H1 (cell line): ENCODE measurements at regions not wholly inside any gene's neighbourhood (a gene's known extent, or its start where the extent isn't known, plus 50 kb on each side); places are given as distances from the start of the nearest gene placed in this dataset.

Experiments
- HDAC2 ChIP-seq, 2 experiments: fragments of 300-600 bp in 1 of 2; sonication (generic) in 1 of 2; IDR thresholded peaks; 2 replicates each; pipeline ENCODE4 v1.6.1; 2011 to 2012; ENCODE audit warnings: low read depth in 2 of 2, low read length in 2 of 2, mild to moderate bottlenecking in 2 of 2, moderate library complexity in 2 of 2, borderline replicate concordance in 1 of 2, inconsistent platforms in 1 of 2
- JUN ChIP-seq: IDR thresholded peaks from 2 replicates; pipeline ENCODE4 v1.6.1; 2011; ENCODE audit warnings: low read depth, mild to moderate bottlenecking, improper control_type of control experiment, low read length
- SIRT6 ChIP-seq: IDR thresholded peaks from one replicate; pipeline ENCODE4 v1.7.1; 2012; ENCODE audit warnings: low read length, inconsistent platforms

DNA sequence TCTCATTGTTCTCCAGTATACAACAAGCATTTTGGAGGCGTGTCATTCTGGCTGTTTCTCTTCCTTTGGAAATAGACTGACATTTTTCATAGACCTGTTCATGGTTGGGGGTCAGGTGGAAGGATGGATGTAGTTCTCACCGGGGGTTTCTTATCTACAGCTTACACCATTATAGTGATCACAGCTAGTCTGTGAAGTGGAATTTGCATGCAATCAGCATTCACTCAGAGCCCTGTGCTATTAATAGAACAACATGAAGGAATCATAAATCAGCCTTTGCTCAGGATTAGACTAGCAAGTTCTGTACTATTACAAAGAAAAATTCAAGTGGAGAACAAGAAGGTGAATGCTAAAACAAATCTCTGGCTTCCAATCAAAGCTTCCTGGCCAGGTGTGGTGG, 132.6 kb upstream of the PUDP start (continued):
- TF ChIP-seq HDAC2 (IDR thresholded peaks at IDR 0.05; ENCODE audit: borderline replicate concordance in 1 of 2, low read depth in 2 of 2, low read length in 2 of 2) (no peak), SIRT6 (no peak), JUN (no peak)
